Activated naive CD4-positive, alpha-beta T cell treated with Interleukin-2 at 50 U/mL for 16 hours (primary cell): ENCODE measurements at regions not wholly inside any gene's neighbourhood (a gene's known extent, or its start where the extent isn't known, plus 50 kb on each side); places are given as distances from the start of the nearest gene placed in this dataset.
"Not testable (repeated sequence)": the region's sequence is repeated elsewhere in the genome, so short reads cannot be mapped to it uniquely, and the experiment has no call there.

Experiments used
- DNase-seq: peaks from one replicate; pipeline ENCODE4 v3.0.0-alpha.2; 2020

GRCh38 chr11:38365274-38365673, 1767.2 kb upstream of the RAG2 start:
- no peak for DNase-seq

GRCh38 chr11:38356255-38356654, 1758.2 kb upstream of the RAG2 start:
- no peak for DNase-seq

- no peak for DNase-seq
Observed at GRCh38 chr11:38345286-38345685, 1747.2 kb upstream of the RAG2 start.

- not testable (repeated sequence) for DNase-seq
Observed at GRCh38 chr11:38341612-38342011, 1743.6 kb upstream of the RAG2 start.

GRCh38 chr11:38339835-38340440, 1741.9 kb upstream of the RAG2 start:
- DNase-seq: no peak

GRCh38 chr11:38338022-38338421, 1740.0 kb upstream of the RAG2 start:
- not testable (repeated sequence) for DNase-seq

- DNase-seq: no peak
Observed at GRCh38 chr11:38332046-38332445, 1734.0 kb upstream of the RAG2 start.

GRCh38 chr11:38330578-38330977, 1732.5 kb upstream of the RAG2 start:
- DNase-seq: no peak

GRCh38 chr11:38323961-38324761, 1726.1 kb upstream of the RAG2 start:
- DNase-seq: no peak

GRCh38 chr11:38315151-38315550, 1717.1 kb upstream of the RAG2 start:
- DNase-seq: no peak

- DNase-seq: no peak
Observed at GRCh38 chr11:38307455-38307854, 1709.4 kb upstream of the RAG2 start.

- DNase-seq: no peak
Observed at GRCh38 chr11:38305682-38306081, 1707.6 kb upstream of the RAG2 start.

GRCh38 chr11:38304926-38305325, 1706.9 kb upstream of the RAG2 start:
- DNase-seq: no peak

GRCh38 chr11:38302564-38302963, 1704.5 kb upstream of the RAG2 start:
- DNase-seq: no peak

- DNase-seq: no peak
Observed at GRCh38 chr11:38300570-38300969, 1702.5 kb upstream of the RAG2 start.

- no peak for DNase-seq
Observed at GRCh38 chr11:38296211-38296776, 1698.3 kb upstream of the RAG2 start.

GRCh38 chr11:38282718-38283117, 1684.7 kb upstream of the RAG2 start:
- no peak for DNase-seq

GRCh38 chr11:38278457-38279141, 1680.6 kb upstream of the RAG2 start:
- no peak for DNase-seq

- DNase-seq: no peak
Observed at GRCh38 chr11:38274031-38274430, 1676.0 kb upstream of the RAG2 start.

GRCh38 chr11:38272376-38272775, 1674.3 kb upstream of the RAG2 start:
- DNase-seq: no peak

GRCh38 chr11:38266691-38267090, 1668.7 kb upstream of the RAG2 start:
- no peak for DNase-seq

- no peak for DNase-seq
Observed at GRCh38 chr11:38256436-38256835, 1658.4 kb upstream of the RAG2 start.

GRCh38 chr11:38254913-38255312, 1656.9 kb upstream of the RAG2 start:
- no peak for DNase-seq

GRCh38 chr11:38252620-38253019, 1654.6 kb upstream of the RAG2 start:
- DNase-seq: no peak
